BJ (cell line): ENCODE measurements at regions not wholly inside any gene's neighbourhood (a gene's known extent, or its start where the extent isn't known, plus 50 kb on each side); places are given as distances from the start of the nearest gene placed in this dataset.
"Not testable (repeated sequence)": the region's sequence is repeated elsewhere in the genome, so short reads cannot be mapped to it uniquely, and the experiment has no call there.

ENCODE experiments used
- CTCF ChIA-PET: fragments of 350-600 bp; formaldehyde crosslinking; extraction: SDS; loops from one replicate; lab custom pipeline; 2021; ENCODE audit warnings: antibody characterized with exemption, inconsistent platforms; lab: Yijun Ruan, JAX
- POLR2A ChIA-PET: fragments of 300-600 bp; sonication (Branson Sonifier 250); formaldehyde crosslinking; extraction: SDS; loops from one replicate; lab custom pipeline; 2021; ENCODE audit warnings: antibody characterized with exemption; lab: Charles Lee
- DNase-seq: peaks from one replicate; pipeline ENCODE4 v3.0.0-alpha.2; 2011; ENCODE audit warnings: low read depth
- H3K27me3 ChIP-seq: 2 replicates; pipeline ENCODE4 v1.6.0; 2011; ENCODE audit warnings: low read length; ENCODE audit not compliant: control insufficient read depth, insufficient read depth
- H3K36me3 ChIP-seq: 2 replicates; pipeline ENCODE4 v1.5.1; 2011; ENCODE audit warnings: low read length; ENCODE audit not compliant: control insufficient read depth, insufficient read depth
- H3K4me3 ChIP-seq: 2 replicates; pipeline ENCODE4 v1.5.1; 2011; ENCODE audit warnings: low read depth, mild to moderate bottlenecking, control low read depth, low read length
- CTCF ChIP-seq: IDR thresholded peaks from 2 replicates; pipeline ENCODE4 v1.5.1; 2011; ENCODE audit warnings: low read depth, mild to moderate bottlenecking, control low read depth, inconsistent platforms, low read length, moderate library complexity; ENCODE audit not compliant: insufficient read depth

GRCh38 chrX:128622296-128622695, 570.1 kb upstream of the ACTRT1 start:
- no peak for DNase-seq
- Histone ChIP-seq H3K4me3 (no peak overlapping the region), H3K36me3 (no peaks in the 10 kb centered on the region), H3K27me3 (no peaks in the 10 kb centered on the region)
- CTCF ChIA-PET = no interaction called here
- POLR2A ChIA-PET = no interaction called here
- TF ChIP-seq CTCF = no peak

- no peak overlapping the region for H3K4me3 ChIP-seq
- no peak for DNase-seq
- TF ChIP-seq CTCF = no peak
- no peaks in the 10 kb centered on the region for H3K36me3 ChIP-seq
- ChIA-PET POLR2A (no interaction called here), CTCF (no interaction called here)
- H3K27me3 ChIP-seq = no peaks in the 10 kb centered on the region
Observed at GRCh38 chrX:128619490-128619889, 567.3 kb upstream of the ACTRT1 start.

- no peak for DNase-seq
- Histone ChIP-seq H3K4me3 (no peak overlapping the region), H3K27me3 (no peaks in the 10 kb centered on the region), H3K36me3 (no peaks in the 10 kb centered on the region)
- POLR2A ChIA-PET = no interaction called here
- CTCF ChIA-PET = no interaction called here
- no peak for TF ChIP-seq CTCF
Observed at GRCh38 chrX:128616933-128617332, 564.7 kb upstream of the ACTRT1 start.

DNA sequence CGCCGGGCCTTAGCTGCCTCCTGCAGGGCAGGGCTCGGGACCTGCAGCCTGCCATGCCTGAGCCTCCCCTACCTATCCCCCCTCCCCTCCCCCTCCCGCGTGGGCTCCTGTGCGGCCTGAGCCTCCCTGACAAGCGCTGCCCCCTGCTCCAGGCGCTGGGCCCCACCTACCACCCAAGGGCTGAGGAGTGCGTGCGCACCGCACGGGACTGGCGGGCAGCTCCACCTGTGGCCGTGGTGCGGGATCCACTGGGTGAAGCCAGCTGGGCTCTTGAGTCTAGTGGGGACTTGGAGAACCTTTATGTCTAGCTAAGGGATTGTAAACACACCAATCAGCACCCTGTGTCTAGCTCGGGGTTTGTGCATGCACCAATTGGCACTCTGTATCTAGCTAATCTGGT, 554.6 kb upstream of the ACTRT1 start:
- DNase-seq, H3K36me3 ChIP-seq, H3K27me3 ChIP-seq, CTCF ChIA-PET, H3K4me3 ChIP-seq, POLR2A ChIA-PET: not testable (repeated sequence)

DNA sequence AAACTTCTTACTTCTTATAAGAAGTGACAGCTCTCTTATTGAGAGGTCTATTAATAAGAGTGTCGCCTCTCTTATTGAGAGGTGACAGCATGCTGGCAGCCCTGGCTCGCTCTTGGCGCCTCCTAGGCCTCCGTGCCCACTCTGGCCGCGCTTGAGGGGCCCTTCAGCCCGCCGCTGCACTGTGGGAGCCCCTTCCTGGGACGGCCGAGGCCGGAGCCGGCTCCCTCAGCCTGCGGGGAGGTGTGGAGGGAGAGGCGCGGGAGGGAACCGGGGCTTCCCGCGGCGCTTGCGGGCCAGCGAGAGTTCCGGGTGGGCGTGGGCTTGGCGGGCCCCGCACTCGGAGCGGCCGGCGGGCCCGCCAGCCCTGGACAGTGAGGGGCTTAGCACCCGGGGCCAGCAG, 554.2 kb upstream of the ACTRT1 start:
- DNase-seq, H3K4me3 ChIP-seq, CTCF ChIA-PET, H3K27me3 ChIP-seq, H3K36me3 ChIP-seq, POLR2A ChIA-PET: not testable (repeated sequence)

DNA sequence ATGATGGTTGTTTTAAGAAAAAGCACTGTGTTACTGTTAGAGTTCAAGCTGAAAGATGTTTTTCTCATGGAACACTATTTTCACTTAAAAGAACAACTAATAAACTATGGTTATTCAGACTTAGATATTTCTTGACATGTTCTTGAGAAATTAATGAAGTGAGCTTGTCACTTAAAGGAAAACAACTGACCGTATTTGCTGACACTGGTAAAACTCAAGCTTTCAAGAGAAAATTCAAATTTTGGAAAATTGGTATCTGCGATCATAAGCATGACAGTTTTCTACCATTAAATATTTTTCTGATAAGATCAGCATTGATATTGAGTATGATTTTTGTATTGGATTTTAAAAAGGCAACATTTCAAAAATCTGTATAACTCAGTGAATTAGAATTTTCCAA, 549.5 kb upstream of the ACTRT1 start:
- TF ChIP-seq CTCF = no peak

More for the DNA sequence above, 549.5 kb upstream of the ACTRT1 start:
- H3K36me3 ChIP-seq = no peaks in the 10 kb centered on the region
- CTCF ChIA-PET = no interaction called here
- H3K27me3 ChIP-seq = no peaks in the 10 kb centered on the region
- POLR2A ChIA-PET = no interaction called here
- no peak overlapping the region for H3K4me3 ChIP-seq
- DNase-seq = no peak
